Panc1 (cell line): ENCODE measurements at regions not wholly inside any gene's neighbourhood (a gene's known extent, or its start where the extent isn't known, plus 50 kb on each side); places are given as distances from the start of the nearest gene placed in this dataset.

ENCODE experiments used
- ATAC-seq: fragments of 200-7000 bp; cut with Tn5 transposase; 2 replicates; pipeline ENCODE4 v1.9.1; 2020; ENCODE audit warnings: mild to moderate bottlenecking, moderate library complexity
- BruUV-seq: library from RNA; stranded (reverse); fragments of 400-500 nt; replicated peaks from 2 replicates; lab custom pipeline; 2021; lab: Mats Ljungman, UMichigan
- CTCF ChIA-PET: fragments of 300-600 bp; sonication (Branson Sonifier 250); formaldehyde crosslinking; loops from one replicate; lab custom pipeline; 2022; ENCODE audit warnings: antibody characterized with exemption; lab: Charles Lee
- POLR2A ChIA-PET: fragments of 300-600 bp; sonication (Branson Sonifier 250); formaldehyde crosslinking; loops from one replicate; lab custom pipeline; 2022; ENCODE audit warnings: antibody characterized with exemption; lab: Charles Lee
- DNase-seq: peaks from one replicate; pipeline ENCODE4 v3.0.0-alpha.2; 2010; ENCODE audit warnings: low read depth, low spot score
- H3K27ac ChIP-seq: 2 replicates; pipeline ENCODE4 v1.5.1; 2011; ENCODE audit warnings: mild to moderate bottlenecking, low read length, inconsistent platforms
- H3K27me3 ChIP-seq: fragments of 200-500 bp; sonication (Bioruptor generic); 2 replicates; pipeline ENCODE4 v1.6.0; 2014; ENCODE audit warnings: low read length, inconsistent platforms; ENCODE audit not compliant: control insufficient read depth, insufficient read depth
- H3K36me3 ChIP-seq: fragments of 200-500 bp; sonication (Bioruptor generic); 2 replicates; pipeline ENCODE4 v1.5.1; 2014; ENCODE audit warnings: inconsistent platforms, mild to moderate bottlenecking, low read length, moderate library complexity; ENCODE audit not compliant: control insufficient read depth, insufficient read depth
- H3K4me1 ChIP-seq: 2 replicates; pipeline ENCODE4 v1.5.1; 2011; ENCODE audit warnings: inconsistent platforms, mild to moderate bottlenecking, low read length, moderate library complexity; ENCODE audit not compliant: control insufficient read depth, insufficient read depth
- H3K4me3 ChIP-seq, 2 experiments: 2 replicates each; pipeline ENCODE4 v1.5.1; 2011 to 2012; ENCODE audit warnings: low read depth in 2 of 2, low read length in 2 of 2, mild to moderate bottlenecking in 2 of 2, inconsistent platforms in 1 of 2, moderate library complexity in 1 of 2
- H3K9me3 ChIP-seq: fragments of 200-500 bp; sonication (Bioruptor generic); 2 replicates; pipeline ENCODE4 v1.5.1; 2014; ENCODE audit warnings: low read depth, mild to moderate bottlenecking, inconsistent platforms, low read length, moderate library complexity; ENCODE audit not compliant: control insufficient read depth, insufficient read depth
- CTCF ChIP-seq: fragments of 450-650 bp; IDR thresholded peaks from 2 replicates; pipeline ENCODE4 v1.5.1; 2017; ENCODE audit warnings: mild to moderate bottlenecking
- POLR2AphosphoS5 ChIP-seq: IDR thresholded peaks from 2 replicates; pipeline ENCODE4 v1.6.1; 2012; ENCODE audit warnings: mild to moderate bottlenecking, low read depth, low read length, moderate library complexity
- SIN3A ChIP-seq: IDR thresholded peaks from 2 replicates; pipeline ENCODE4 v1.6.1; 2012; ENCODE audit warnings: low read depth, mild to moderate bottlenecking, low read length, moderate library complexity, borderline replicate concordance; ENCODE audit not compliant: insufficient read depth
- TCF7L2 ChIP-seq: IDR thresholded peaks from 2 replicates; pipeline ENCODE4 v1.6.1; 2011; ENCODE audit warnings: mild to moderate bottlenecking, low read depth, low read length, inconsistent platforms
- in situ Hi-C: cut with HindIII; loops from 2 replicates; pipeline ENCODE4 v1.10.0; 2016; ENCODE audit warnings: low sequenced_read_pairs, low pct_unique_long_range_greater_than_20kb
- intact Hi-C: fragments of 100-400 bp; cut with micrococcal nuclease; formaldehyde crosslinking; loops from one replicate; pipeline ENCODE4 v1.10.0; 2022; ENCODE audit not compliant: unreplicated experiment
- TF ChIP-seq, protein P1 (sequence below), 2 experiments: IDR thresholded peaks; 2 replicates each; pipeline ENCODE4 v1.6.1; 2011 to 2012; ENCODE audit warnings: low read depth in 2 of 2, control low read depth in 1 of 2, low read length in 1 of 2, mild to moderate bottlenecking in 1 of 2, moderate library complexity in 1 of 2; ENCODE audit not compliant: insufficient read depth in 1 of 2

GRCh38 chr16:86891631-86892030 is 313.3 kb downstream of the FOXL1 start:
- Histone ChIP-seq H3K36me3 (no peaks in the 10 kb centered on the region), H3K27me3 (no peaks in the 10 kb centered on the region; the same call in 1 of the 2 replicates), H3K4me3 (no peak overlapping the region), H3K4me1 (no peaks in the 10 kb centered on the region), H3K9me3 (no peaks in the 10 kb centered on the region), H3K27ac (no peak overlapping the region)
- BruUV-seq: no TSS peak
- in situ Hi-C loops (no loop called here), intact Hi-C loops (no loop called here)
- no peak for TF ChIP-seq SIN3A
- no peak for TF ChIP-seq POLR2AphosphoS5
- TF ChIP-seq TCF7L2: no peak
- TF ChIP-seq, protein P1, sequence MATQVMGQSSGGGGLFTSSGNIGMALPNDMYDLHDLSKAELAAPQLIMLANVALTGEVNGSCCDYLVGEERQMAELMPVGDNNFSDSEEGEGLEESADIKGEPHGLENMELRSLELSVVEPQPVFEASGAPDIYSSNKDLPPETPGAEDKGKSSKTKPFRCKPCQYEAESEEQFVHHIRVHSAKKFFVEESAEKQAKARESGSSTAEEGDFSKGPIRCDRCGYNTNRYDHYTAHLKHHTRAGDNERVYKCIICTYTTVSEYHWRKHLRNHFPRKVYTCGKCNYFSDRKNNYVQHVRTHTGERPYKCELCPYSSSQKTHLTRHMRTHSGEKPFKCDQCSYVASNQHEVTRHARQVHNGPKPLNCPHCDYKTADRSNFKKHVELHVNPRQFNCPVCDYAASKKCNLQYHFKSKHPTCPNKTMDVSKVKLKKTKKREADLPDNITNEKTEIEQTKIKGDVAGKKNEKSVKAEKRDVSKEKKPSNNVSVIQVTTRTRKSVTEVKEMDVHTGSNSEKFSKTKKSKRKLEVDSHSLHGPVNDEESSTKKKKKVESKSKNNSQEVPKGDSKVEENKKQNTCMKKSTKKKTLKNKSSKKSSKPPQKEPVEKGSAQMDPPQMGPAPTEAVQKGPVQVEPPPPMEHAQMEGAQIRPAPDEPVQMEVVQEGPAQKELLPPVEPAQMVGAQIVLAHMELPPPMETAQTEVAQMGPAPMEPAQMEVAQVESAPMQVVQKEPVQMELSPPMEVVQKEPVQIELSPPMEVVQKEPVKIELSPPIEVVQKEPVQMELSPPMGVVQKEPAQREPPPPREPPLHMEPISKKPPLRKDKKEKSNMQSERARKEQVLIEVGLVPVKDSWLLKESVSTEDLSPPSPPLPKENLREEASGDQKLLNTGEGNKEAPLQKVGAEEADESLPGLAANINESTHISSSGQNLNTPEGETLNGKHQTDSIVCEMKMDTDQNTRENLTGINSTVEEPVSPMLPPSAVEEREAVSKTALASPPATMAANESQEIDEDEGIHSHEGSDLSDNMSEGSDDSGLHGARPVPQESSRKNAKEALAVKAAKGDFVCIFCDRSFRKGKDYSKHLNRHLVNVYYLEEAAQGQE (IDR thresholded peaks at IDR 0.05; ENCODE audit: insufficient read depth in 1 of 2, low read depth in 2 of 2, low read length in 1 of 2): no peak
- TF ChIP-seq CTCF: no peak
- DNase-seq (no peak), ATAC-seq (no peak)
- POLR2A ChIA-PET: no interaction called here
- CTCF ChIA-PET: no interaction called here

DNA sequence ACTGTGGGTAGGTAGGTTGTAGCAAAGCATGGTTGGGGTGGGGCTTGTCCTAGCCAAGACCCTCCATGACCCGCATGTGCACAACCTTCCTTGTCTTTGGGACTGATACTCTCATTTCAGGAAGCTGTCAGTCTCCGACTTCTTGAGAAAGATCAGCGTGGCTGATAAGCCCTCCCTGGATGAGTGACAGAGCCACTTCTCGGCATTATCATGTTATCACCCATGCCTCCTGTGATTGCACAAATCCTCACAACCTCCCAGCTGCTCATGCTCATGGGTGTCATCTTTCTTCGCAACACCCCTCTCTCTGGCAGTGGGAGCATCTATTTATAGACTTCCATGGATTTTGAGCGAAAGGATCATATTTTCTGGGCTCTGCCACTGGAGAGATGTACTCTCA is 314.2 kb downstream of the FOXL1 start:
- TF ChIP-seq, protein P1 (IDR thresholded peaks at IDR 0.05; ENCODE audit: insufficient read depth in 1 of 2, low read depth in 2 of 2, low read length in 1 of 2): no peak
- no peak for TF ChIP-seq POLR2AphosphoS5
- TF ChIP-seq SIN3A: no peak
- no peak for TF ChIP-seq CTCF
- no peak for TF ChIP-seq TCF7L2
- in situ Hi-C loops: no loop called here

More for the DNA sequence above, 314.2 kb downstream of the FOXL1 start:
- H3K36me3 ChIP-seq: no peaks in the 10 kb centered on the region
- BruUV-seq: no TSS peak
- ChIA-PET POLR2A (no interaction called here), CTCF (no interaction called here)
- H3K27me3 ChIP-seq: no peaks in the 10 kb centered on the region
- no peak overlapping the region for H3K4me3 ChIP-seq
- no peak overlapping the region for H3K27ac ChIP-seq
- no peaks in the 10 kb centered on the region for H3K9me3 ChIP-seq
- H3K4me1 ChIP-seq: no peaks in the 10 kb centered on the region
- DNase-seq: no peak
- no peak for ATAC-seq
- intact Hi-C loops: no loop called here
